ENCODE measurements at regions not wholly inside any gene's neighbourhood (a gene's known extent, or its start where the extent isn't known, plus 50 kb on each side); places are given as distances from the start of the nearest gene placed in this dataset.

DNA sequence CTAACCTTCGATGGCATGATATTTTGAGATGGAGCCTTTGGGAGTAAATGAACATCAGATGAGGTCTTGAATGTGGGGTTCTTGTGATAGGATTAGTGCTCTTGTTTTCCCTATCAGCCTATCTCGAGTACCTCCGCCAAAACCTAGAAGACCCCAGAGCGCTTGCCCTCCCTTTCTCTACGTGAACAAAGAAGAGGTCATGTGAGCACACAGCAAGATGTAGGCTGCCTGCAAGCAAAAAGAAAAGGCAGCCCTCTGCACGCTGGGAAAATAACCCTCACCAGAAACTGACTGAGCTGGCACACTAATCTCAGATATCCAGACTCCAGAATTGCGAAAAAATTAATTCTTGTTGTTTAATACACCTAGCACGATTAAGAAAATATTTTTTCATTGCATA, 799.8 kb upstream of the SLC10A2 start:
- peaks cover 25% of the 10 kb centered on the region for H3K9me3 ChIP-seq (ENCODE audit: low read length)
- H3K9me2 ChIP-seq (replicated peaks; ENCODE audit: insufficient read depth, low read length): no peaks in the 10 kb centered on the region
- no peaks in the 10 kb centered on the region for H4K20me1 ChIP-seq (ENCODE audit: insufficient read depth, low read depth, low read length)
- H3K4me2 ChIP-seq (ENCODE audit: low read depth, low read length, poor library complexity, severe bottlenecking): no peak overlapping the region
- no peaks in the 10 kb centered on the region for H3K79me2 ChIP-seq (ENCODE audit: low read length)
- H3K9ac ChIP-seq (ENCODE audit: low read length): no peak overlapping the region
- H3K36me3 ChIP-seq (ENCODE audit: insufficient read depth, low read length): no peaks in the 10 kb centered on the region
- H3K4me1 ChIP-seq (ENCODE audit: low read length): no peaks in the 10 kb centered on the region
- no peak overlapping the region for H3K27ac ChIP-seq (ENCODE audit: low read length)
- no peak overlapping the region for H2AFZ ChIP-seq (ENCODE audit: low read length)
- DNase-seq: no peak
- no peak overlapping the region for H3K4me3 ChIP-seq (ENCODE audit: low read length)
- no peaks in the 10 kb centered on the region for H3K27me3 ChIP-seq (ENCODE audit: low read length)

DNA sequence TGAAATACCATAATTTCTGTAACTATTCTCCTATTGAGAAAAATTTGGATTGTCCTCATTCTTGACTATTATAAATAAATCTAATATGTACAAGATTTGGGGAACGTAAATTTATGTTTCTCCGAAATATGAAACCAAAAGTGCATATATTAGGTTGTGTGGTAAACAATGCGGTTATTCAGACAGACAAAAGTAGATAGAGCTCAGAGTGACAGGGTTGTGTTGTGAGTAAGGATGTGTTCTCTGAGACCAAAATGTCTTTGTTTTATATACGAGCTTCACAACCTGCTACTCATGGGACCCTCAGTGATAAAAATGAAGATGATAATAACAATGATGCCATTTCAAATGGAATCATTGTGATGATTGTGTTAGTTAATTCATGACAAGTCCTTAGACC, 796.3 kb upstream of the SLC10A2 start:
- H3K9ac ChIP-seq (ENCODE audit: low read length): no peak overlapping the region
- no peaks in the 10 kb centered on the region for H3K36me3 ChIP-seq (ENCODE audit: insufficient read depth, low read length)
- no peaks in the 10 kb centered on the region for H3K27me3 ChIP-seq (ENCODE audit: low read length)
- DNase-seq: no peak
- H3K79me2 ChIP-seq (ENCODE audit: low read length): no peaks in the 10 kb centered on the region
- H3K9me3 ChIP-seq (ENCODE audit: low read length): peaks cover 27% of the 10 kb centered on the region
- H3K4me3 ChIP-seq (ENCODE audit: low read length): no peak overlapping the region
- no peaks in the 10 kb centered on the region for H3K4me1 ChIP-seq (ENCODE audit: low read length)
- no peaks in the 10 kb centered on the region for H4K20me1 ChIP-seq (ENCODE audit: insufficient read depth, low read depth, low read length)
- no peak overlapping the region for H3K4me2 ChIP-seq (ENCODE audit: low read depth, low read length, poor library complexity, severe bottlenecking)
- no peak overlapping the region for H2AFZ ChIP-seq (ENCODE audit: low read length)
- H3K9me2 ChIP-seq (replicated peaks; ENCODE audit: insufficient read depth, low read length): no peaks in the 10 kb centered on the region
- no peak overlapping the region for H3K27ac ChIP-seq (ENCODE audit: low read length)

DNA sequence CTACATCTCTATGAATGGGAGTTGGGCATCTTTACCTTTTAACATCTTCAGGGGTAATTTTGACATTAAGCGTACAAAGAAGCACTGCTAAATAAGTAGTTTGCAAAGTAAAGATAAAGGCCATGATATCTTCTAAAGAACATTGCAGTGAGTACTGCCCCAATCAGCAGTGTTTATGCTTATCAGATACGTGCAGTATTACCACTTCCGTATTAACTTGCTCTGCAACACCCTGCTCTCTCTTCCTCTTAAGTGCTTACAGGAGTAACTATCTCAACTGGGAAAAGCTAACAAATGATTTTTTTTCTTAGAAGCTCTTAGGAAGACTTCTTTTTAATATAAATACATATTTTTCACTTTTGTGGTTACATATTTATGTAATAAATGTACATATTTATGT, 793.7 kb upstream of the SLC10A2 start:
- Histone ChIP-seq H3K36me3 (ENCODE audit: insufficient read depth, low read length) (no peaks in the 10 kb centered on the region), H3K4me3 (ENCODE audit: low read length) (no peak overlapping the region), H3K4me2 (ENCODE audit: low read depth, low read length, poor library complexity, severe bottlenecking) (no peak overlapping the region), H3K79me2 (ENCODE audit: low read length) (no peaks in the 10 kb centered on the region), H2AFZ (ENCODE audit: low read length) (no peak overlapping the region), H4K20me1 (ENCODE audit: insufficient read depth, low read depth, low read length) (no peaks in the 10 kb centered on the region), H3K9ac (ENCODE audit: low read length) (no peak overlapping the region), H3K27me3 (ENCODE audit: low read length) (no peaks in the 10 kb centered on the region), H3K4me1 (ENCODE audit: low read length) (no peaks in the 10 kb centered on the region), H3K9me3 (ENCODE audit: low read length) (peaks cover 23% of the 10 kb centered on the region), H3K9me2 (replicated peaks; ENCODE audit: insufficient read depth, low read length) (no peaks in the 10 kb centered on the region), H3K27ac (ENCODE audit: low read length) (no peak overlapping the region)
- DNase-seq: no peak

DNA sequence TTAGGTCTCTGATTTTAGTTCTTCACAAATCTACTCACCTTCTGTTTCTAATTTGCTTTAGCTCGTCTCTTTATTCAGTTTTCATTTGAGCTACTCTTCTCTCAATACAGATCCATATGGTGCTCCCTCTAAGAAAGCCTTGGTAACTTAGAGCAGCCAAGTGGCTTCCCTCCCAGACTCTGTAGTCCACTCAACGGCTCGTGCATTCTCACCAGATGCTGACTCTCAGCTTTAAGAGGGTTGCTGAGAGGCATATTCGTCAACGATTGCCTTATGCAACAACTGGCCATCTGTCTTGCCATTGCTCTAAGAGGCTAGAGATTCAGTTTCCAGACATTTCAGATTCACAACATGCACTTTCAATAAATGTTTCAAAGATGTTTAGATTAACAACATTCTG, 785.8 kb upstream of the SLC10A2 start:
- DNase-seq: no peak
- H3K4me2 ChIP-seq (ENCODE audit: low read depth, low read length, poor library complexity, severe bottlenecking): no peak overlapping the region

DNA sequence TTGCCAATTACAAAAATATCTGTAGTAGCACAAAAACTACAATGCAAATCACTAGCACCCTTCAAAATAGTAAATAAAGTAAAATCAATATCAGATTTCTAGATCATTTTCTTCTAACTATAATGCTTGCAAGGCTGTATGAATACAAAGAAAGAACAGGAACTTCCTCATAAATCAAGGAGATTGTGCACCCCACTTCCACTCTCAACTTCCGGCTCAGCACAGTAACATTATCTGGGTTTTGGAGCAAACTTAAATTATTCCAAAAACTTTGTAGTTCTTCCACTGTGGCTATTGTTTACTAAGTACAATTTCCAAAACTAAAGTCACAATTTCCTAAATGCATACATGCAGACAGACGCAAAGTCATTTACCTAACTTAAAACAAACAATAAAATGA, 778.3 kb upstream of the SLC10A2 start:
- H2AFZ ChIP-seq (ENCODE audit: low read length): no peak overlapping the region
- no peak for DNase-seq
- H4K20me1 ChIP-seq (ENCODE audit: insufficient read depth, low read depth, low read length): no peaks in the 10 kb centered on the region
- no peak overlapping the region for H3K4me3 ChIP-seq (ENCODE audit: low read length)
- H3K4me2 ChIP-seq (ENCODE audit: low read depth, low read length, poor library complexity, severe bottlenecking): no peak overlapping the region
- no peak overlapping the region for H3K27ac ChIP-seq (ENCODE audit: low read length)
- H3K27me3 ChIP-seq (ENCODE audit: low read length): no peaks in the 10 kb centered on the region
- H3K4me1 ChIP-seq (ENCODE audit: low read length): no peaks in the 10 kb centered on the region
- no peaks in the 10 kb centered on the region for H3K36me3 ChIP-seq (ENCODE audit: insufficient read depth, low read length)
- H3K9me3 ChIP-seq (ENCODE audit: low read length): peaks cover 30% of the 10 kb centered on the region
- H3K9me2 ChIP-seq (replicated peaks; ENCODE audit: insufficient read depth, low read length): no peaks in the 10 kb centered on the region
- H3K9ac ChIP-seq (ENCODE audit: low read length): no peak overlapping the region
- no peaks in the 10 kb centered on the region for H3K79me2 ChIP-seq (ENCODE audit: low read length)

More for the DNA sequence above, 785.8 kb upstream of the SLC10A2 start:
- no peak overlapping the region for H2AFZ ChIP-seq (ENCODE audit: low read length)
- H3K27ac ChIP-seq (ENCODE audit: low read length): no peak overlapping the region
- H3K4me3 ChIP-seq (ENCODE audit: low read length): no peak overlapping the region
- no peaks in the 10 kb centered on the region for H3K4me1 ChIP-seq (ENCODE audit: low read length)
- H3K36me3 ChIP-seq (ENCODE audit: insufficient read depth, low read length): no peaks in the 10 kb centered on the region
- H4K20me1 ChIP-seq (ENCODE audit: insufficient read depth, low read depth, low read length): no peaks in the 10 kb centered on the region
- no peaks in the 10 kb centered on the region for H3K9me2 ChIP-seq (replicated peaks; ENCODE audit: insufficient read depth, low read length)
- H3K9ac ChIP-seq (ENCODE audit: low read length): no peak overlapping the region
- no peaks in the 10 kb centered on the region for H3K27me3 ChIP-seq (ENCODE audit: low read length)
- H3K79me2 ChIP-seq (ENCODE audit: low read length): no peaks in the 10 kb centered on the region
- peaks cover 32% of the 10 kb centered on the region for H3K9me3 ChIP-seq (ENCODE audit: low read length)

DNA sequence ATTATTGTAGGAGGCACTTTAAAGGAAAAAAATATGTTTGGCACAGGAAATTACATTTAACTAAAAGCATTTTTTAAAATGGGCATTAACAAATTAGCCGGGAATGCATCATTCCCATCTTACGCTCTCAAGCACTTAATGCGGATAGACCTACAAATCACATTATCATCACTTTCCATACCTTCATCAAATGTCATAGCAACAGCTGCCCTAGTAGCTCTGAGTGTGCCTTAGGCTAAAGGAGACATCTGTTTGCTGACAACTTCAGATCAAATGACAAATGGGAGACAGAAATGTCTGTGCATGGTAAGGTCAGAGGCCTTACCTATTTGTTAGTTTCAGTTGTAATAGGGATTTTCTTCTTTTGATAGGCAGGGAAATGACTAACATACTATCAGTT, 773.2 kb upstream of the SLC10A2 start:
- Histone ChIP-seq H3K27ac (ENCODE audit: low read length) (no peak overlapping the region), H3K4me3 (ENCODE audit: low read length) (no peak overlapping the region), H3K9me3 (ENCODE audit: low read length) (peaks cover 30% of the 10 kb centered on the region), H3K9me2 (replicated peaks; ENCODE audit: insufficient read depth, low read length) (no peaks in the 10 kb centered on the region), H3K79me2 (ENCODE audit: low read length) (no peaks in the 10 kb centered on the region), H4K20me1 (ENCODE audit: insufficient read depth, low read depth, low read length) (no peaks in the 10 kb centered on the region), H3K4me1 (ENCODE audit: low read length) (no peaks in the 10 kb centered on the region), H3K9ac (ENCODE audit: low read length) (no peak overlapping the region), H3K36me3 (ENCODE audit: insufficient read depth, low read length) (no peaks in the 10 kb centered on the region), H3K27me3 (ENCODE audit: low read length) (no peaks in the 10 kb centered on the region), H2AFZ (ENCODE audit: low read length) (no peak overlapping the region), H3K4me2 (ENCODE audit: low read depth, low read length, poor library complexity, severe bottlenecking) (no peak overlapping the region)
- no peak for DNase-seq

DNA sequence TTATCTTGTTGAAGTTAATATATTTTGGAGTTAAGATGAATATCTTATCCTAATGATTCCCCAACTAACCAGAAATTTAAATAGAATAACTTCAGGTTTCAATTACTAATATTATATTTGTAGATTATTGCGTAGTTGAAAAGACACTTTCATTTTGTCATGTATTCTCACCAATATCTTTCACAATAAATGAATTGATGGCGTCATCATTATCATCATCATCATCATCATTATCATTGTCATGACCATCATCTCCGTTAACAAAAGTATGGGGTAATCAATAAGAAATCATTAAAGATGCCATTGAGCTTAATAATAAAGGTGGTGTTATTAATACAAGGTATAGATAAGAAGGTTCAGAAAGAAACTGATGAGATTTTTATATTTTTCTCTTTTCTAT, 768.8 kb upstream of the SLC10A2 start:
- H3K36me3 ChIP-seq (ENCODE audit: insufficient read depth, low read length): no peaks in the 10 kb centered on the region
- no peak overlapping the region for H2AFZ ChIP-seq (ENCODE audit: low read length)
- H3K9ac ChIP-seq (ENCODE audit: low read length): no peak overlapping the region
- H3K4me1 ChIP-seq (ENCODE audit: low read length): no peaks in the 10 kb centered on the region
- no peak overlapping the region for H3K4me3 ChIP-seq (ENCODE audit: low read length)
- no peaks in the 10 kb centered on the region for H3K27me3 ChIP-seq (ENCODE audit: low read length)
- H4K20me1 ChIP-seq (ENCODE audit: insufficient read depth, low read depth, low read length): no peaks in the 10 kb centered on the region
- H3K9me3 ChIP-seq (ENCODE audit: low read length): peaks cover 17% of the 10 kb centered on the region
- no peak overlapping the region for H3K27ac ChIP-seq (ENCODE audit: low read length)
- no peak for DNase-seq
- no peak overlapping the region for H3K4me2 ChIP-seq (ENCODE audit: low read depth, low read length, poor library complexity, severe bottlenecking)
- H3K9me2 ChIP-seq (replicated peaks; ENCODE audit: insufficient read depth, low read length): no peaks in the 10 kb centered on the region
- no peaks in the 10 kb centered on the region for H3K79me2 ChIP-seq (ENCODE audit: low read length)

DNA sequence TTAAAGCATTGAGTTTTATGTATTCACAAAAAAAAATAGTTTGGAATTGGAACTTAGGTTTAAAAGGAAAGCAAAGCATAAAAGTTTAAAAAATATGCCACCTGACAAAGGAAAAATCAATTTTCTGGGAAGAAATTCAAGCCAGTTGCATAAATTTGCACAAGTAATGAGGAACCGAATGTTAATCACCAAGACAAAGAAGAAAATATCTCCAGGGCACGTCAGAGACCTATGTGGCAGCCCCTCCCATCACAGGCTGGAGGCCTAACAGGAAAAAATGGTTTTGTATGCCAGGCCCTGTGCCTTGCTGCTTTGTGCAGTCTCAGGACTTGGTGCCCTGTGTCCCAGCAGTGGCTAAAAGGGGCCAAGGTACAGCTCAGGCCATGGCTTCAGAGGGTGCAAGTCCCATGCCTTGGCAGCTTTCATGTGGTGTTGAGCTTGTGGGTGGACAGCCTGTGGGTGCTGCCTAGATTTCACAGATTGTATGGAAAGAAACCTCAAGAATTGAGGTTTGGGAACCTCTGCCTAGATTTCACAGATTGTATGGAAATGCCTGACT, 767.2 kb upstream of the SLC10A2 start:
- no peaks in the 10 kb centered on the region for H3K36me3 ChIP-seq (ENCODE audit: insufficient read depth, low read length)
- H3K9ac ChIP-seq (ENCODE audit: low read length): no peak overlapping the region
- H4K20me1 ChIP-seq (ENCODE audit: insufficient read depth, low read depth, low read length): no peaks in the 10 kb centered on the region
- H3K27ac ChIP-seq (ENCODE audit: low read length): no peak overlapping the region
- H3K9me2 ChIP-seq (replicated peaks; ENCODE audit: insufficient read depth, low read length): no peaks in the 10 kb centered on the region
- no peaks in the 10 kb centered on the region for H3K79me2 ChIP-seq (ENCODE audit: low read length)
- H3K4me3 ChIP-seq (ENCODE audit: low read length): no peak overlapping the region
- H3K27me3 ChIP-seq (ENCODE audit: low read length): no peaks in the 10 kb centered on the region
- no peak overlapping the region for H3K4me2 ChIP-seq (ENCODE audit: low read depth, low read length, poor library complexity, severe bottlenecking)
- no peak overlapping the region for H2AFZ ChIP-seq (ENCODE audit: low read length)
- no peak for DNase-seq
- H3K4me1 ChIP-seq (ENCODE audit: low read length): no peaks in the 10 kb centered on the region
- peaks cover 15% of the 10 kb centered on the region for H3K9me3 ChIP-seq (ENCODE audit: low read length)

DNA sequence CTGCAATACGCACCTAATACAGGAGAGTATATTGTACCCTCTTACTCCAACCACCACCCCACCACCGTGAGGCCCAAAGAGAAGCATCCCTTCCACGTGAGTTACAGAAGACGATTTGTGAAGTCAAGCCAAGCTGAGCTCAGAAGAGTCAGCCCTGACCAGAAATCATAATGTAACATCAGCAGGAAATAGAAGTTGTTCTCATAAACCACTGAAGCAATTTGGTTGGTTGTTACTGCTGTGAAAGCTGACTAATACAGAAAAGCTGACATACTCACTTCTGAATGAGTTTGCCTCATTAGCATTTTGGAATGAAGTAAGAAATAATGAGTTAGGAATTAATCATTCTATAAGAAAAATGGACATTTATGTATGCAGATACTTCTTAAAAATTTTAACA, 749.4 kb upstream of the SLC10A2 start:
- H3K27ac ChIP-seq (ENCODE audit: low read length): no peak overlapping the region
- peaks cover 30% of the 10 kb centered on the region for H3K9me3 ChIP-seq (ENCODE audit: low read length)
- no peak for DNase-seq
- no peak overlapping the region for H2AFZ ChIP-seq (ENCODE audit: low read length)
- no peaks in the 10 kb centered on the region for H3K79me2 ChIP-seq (ENCODE audit: low read length)
- no peak overlapping the region for H3K4me3 ChIP-seq (ENCODE audit: low read length)
- H3K4me2 ChIP-seq (ENCODE audit: low read depth, low read length, poor library complexity, severe bottlenecking): no peak overlapping the region
- H3K36me3 ChIP-seq (ENCODE audit: insufficient read depth, low read length): no peaks in the 10 kb centered on the region
- H3K27me3 ChIP-seq (ENCODE audit: low read length): no peaks in the 10 kb centered on the region
- H3K9me2 ChIP-seq (replicated peaks; ENCODE audit: insufficient read depth, low read length): no peaks in the 10 kb centered on the region
- H3K9ac ChIP-seq (ENCODE audit: low read length): no peak overlapping the region
- no peaks in the 10 kb centered on the region for H3K4me1 ChIP-seq (ENCODE audit: low read length)
- H4K20me1 ChIP-seq (ENCODE audit: insufficient read depth, low read depth, low read length): no peaks in the 10 kb centered on the region
